H1 (cell line): ENCODE measurements at regions not wholly inside any gene's neighbourhood (a gene's known extent, or its start where the extent isn't known, plus 50 kb on each side); places are given as distances from the start of the nearest gene placed in this dataset.

Experiments used
- CTCF ChIA-PET: fragments of 300-600 bp; sonication (Branson Sonifier 250); formaldehyde crosslinking; loops from one replicate; lab custom pipeline; 2021; ENCODE audit not compliant: partially characterized antibody; lab: Charles Lee
- POLR2A ChIA-PET: fragments of 300-600 bp; sonication (Branson Sonifier 250); formaldehyde crosslinking; loops from one replicate; lab custom pipeline; 2021; ENCODE audit warnings: inconsistent platforms; ENCODE audit not compliant: partially characterized antibody; lab: Charles Lee
- DNase-seq, 2 experiments: peaks; one replicate each; pipeline versions ENCODE4 v3.0.0 to v3.0.0-alpha.2; 2010 to 2022; ENCODE audit warnings: low spot score in 2 of 2, low read depth in 1 of 2, mixed read lengths in 1 of 2
- FAIRE-seq: peaks from 2 replicates; lab custom pipeline; 2011; peaks lifted over from hg19 to GRCh38; lab: Jason Lieb, UNC
- H2AFZ ChIP-seq: 2 replicates; pipeline ENCODE4 v1.8.1; 2012; ENCODE audit warnings: low read length, inconsistent platforms
- H2AK5ac ChIP-seq: 2 replicates; pipeline ENCODE4 v1.6.1; 2013; ENCODE audit warnings: low read depth, low read length
- H2BK120ac ChIP-seq: replicated peaks from 2 replicates; pipeline ENCODE3; 2013; ENCODE audit warnings: low read depth, low read length, inconsistent platforms
- H2BK12ac ChIP-seq: 2 replicates; pipeline ENCODE4 v1.6.1; 2013; ENCODE audit warnings: low read depth, low read length
- H2BK15ac ChIP-seq: 2 replicates; pipeline ENCODE4 v1.6.1; 2013; ENCODE audit warnings: low read length
- H2BK20ac ChIP-seq: 2 replicates; pipeline ENCODE4 v1.6.1; 2013; ENCODE audit warnings: low read length
- H2BK5ac ChIP-seq: 2 replicates; pipeline ENCODE4 v1.6.1; 2013; ENCODE audit warnings: low read depth, low read length
- H3K14ac ChIP-seq: 2 replicates; pipeline ENCODE4 v1.6.1; 2013; ENCODE audit warnings: inconsistent platforms; ENCODE audit not compliant: insufficient read length
- H3K18ac ChIP-seq: 2 replicates; pipeline ENCODE4 v1.6.1; 2013; ENCODE audit warnings: low read length; ENCODE audit errors: extremely low read depth
- H3K23ac ChIP-seq: 2 replicates; pipeline ENCODE4 v1.6.1; 2013; ENCODE audit warnings: inconsistent platforms; ENCODE audit not compliant: insufficient read length
- H3K23me2 ChIP-seq: 2 replicates; pipeline ENCODE4 v1.6.1; 2013; ENCODE audit warnings: low read depth, low read length
- H3K27ac ChIP-seq: 2 replicates; pipeline ENCODE4 v1.6.1; 2011; ENCODE audit warnings: low read depth, low read length, inconsistent platforms
- H3K27me3 ChIP-seq, 4 experiments: replicated peaks in 1 of 4; 1 replicate in 1 of 4; 2 replicates in 3 of 4; pipeline versions ENCODE4 v1.6.1 to v1.8.1; 2011 to 2013; ENCODE audit warnings: low read length in 3 of 4, mild to moderate bottlenecking in 3 of 4, inconsistent platforms in 2 of 4, mixed read lengths in 2 of 4, moderate library complexity in 1 of 4; ENCODE audit not compliant: control insufficient read depth in 3 of 4, insufficient read depth in 3 of 4; ENCODE audit errors: extremely low read depth in 1 of 4
- H3K36me3 ChIP-seq, 4 experiments: 2 replicates each; pipeline versions ENCODE4 v1.6.1 to v1.8.1; 2011 to 2013; ENCODE audit warnings: mild to moderate bottlenecking in 4 of 4, low read length in 3 of 4, moderate library complexity in 2 of 4, control low read depth in 1 of 4, inconsistent platforms in 1 of 4; ENCODE audit not compliant: insufficient read depth in 4 of 4, control insufficient read depth in 2 of 4
- H3K4ac ChIP-seq: replicated peaks from 2 replicates; pipeline ENCODE3; 2013; ENCODE audit warnings: low read length, low read depth, mixed read lengths, inconsistent platforms; ENCODE audit not compliant: insufficient read length
- H3K4me1 ChIP-seq, 4 experiments: replicated peaks in 1 of 4; 1 replicate in 1 of 4; 2 replicates in 3 of 4; pipeline versions ENCODE4 v1.6.1 to v1.8.1; 2011 to 2013; ENCODE audit warnings: low read length in 3 of 4, inconsistent platforms in 2 of 4, mixed read lengths in 1 of 4; ENCODE audit not compliant: insufficient read depth in 4 of 4, control insufficient read depth in 3 of 4
- H3K4me2 ChIP-seq, 2 experiments: 2 replicates each; pipeline versions ENCODE4 v1.6.1 to v1.8.1; 2011 to 2013; ENCODE audit warnings: low read depth in 2 of 2, low read length in 2 of 2, control low read depth in 1 of 2, inconsistent platforms in 1 of 2, mild to moderate bottlenecking in 1 of 2; ENCODE audit not compliant: insufficient read depth in 1 of 2
- H3K4me3 ChIP-seq, 4 experiments: fragments of 200-600, 300-600 bp in 1 of 4; sonication (generic), shearing (Covaris generic), sonication (Bioruptor Twin) in 1 of 4; 2 replicates each; pipeline versions ENCODE4 v1.5.1 to v1.8.1; 2011 to 2016; ENCODE audit warnings: low read length in 4 of 4, low read depth in 3 of 4, control low read depth in 2 of 4, inconsistent platforms in 2 of 4, mild to moderate bottlenecking in 2 of 4, mixed read lengths in 1 of 4, moderate library complexity in 1 of 4; ENCODE audit not compliant: insufficient read depth in 2 of 4; ENCODE audit errors: extremely low read depth in 1 of 4
- H3K56ac ChIP-seq: replicated peaks from 2 replicates; pipeline ENCODE3; 2013; ENCODE audit warnings: low read depth, mild to moderate bottlenecking, mixed read lengths, low read length, inconsistent platforms; ENCODE audit not compliant: insufficient read length
- H3K79me1 ChIP-seq: 2 replicates; pipeline ENCODE4 v1.6.1; 2013; ENCODE audit warnings: low read depth, low read length, control low read depth
- H3K79me2 ChIP-seq, 2 experiments: 2 replicates each; pipeline versions ENCODE4 v1.6.1 to v1.8.1; 2012 to 2013; ENCODE audit warnings: low read length in 2 of 2, mild to moderate bottlenecking in 2 of 2, inconsistent platforms in 1 of 2; ENCODE audit not compliant: insufficient read depth in 2 of 2, control insufficient read depth in 1 of 2
- H3K9ac ChIP-seq, 4 experiments: replicated peaks in 1 of 4; 1 replicate in 1 of 4; 2 replicates in 3 of 4; pipeline versions ENCODE4 v1.6.1 to v1.8.1; 2011 to 2013; ENCODE audit warnings: low read depth in 3 of 4, low read length in 3 of 4, control low read depth in 2 of 4, mild to moderate bottlenecking in 2 of 4, moderate library complexity in 2 of 4, inconsistent platforms in 1 of 4; ENCODE audit errors: extremely low read depth in 1 of 4
- H3K9me3 ChIP-seq, 2 experiments: 2 replicates each; pipeline versions ENCODE4 v1.6.1 to v1.8.1; 2012 to 2013; ENCODE audit warnings: mild to moderate bottlenecking in 2 of 2, moderate library complexity in 2 of 2, control low read depth in 1 of 2, inconsistent platforms in 1 of 2, low read depth in 1 of 2, low read length in 1 of 2, mixed read lengths in 1 of 2; ENCODE audit not compliant: insufficient read depth in 2 of 2
- H4K20me1 ChIP-seq, 2 experiments: replicated peaks in 1 of 2; 2 replicates each; pipeline versions ENCODE3 to v1.8.1; 2011 to 2013; ENCODE audit warnings: inconsistent platforms in 2 of 2, low read length in 2 of 2, mild to moderate bottlenecking in 1 of 2; ENCODE audit not compliant: insufficient read depth in 2 of 2, control insufficient read depth in 1 of 2
- H4K5ac ChIP-seq: 2 replicates; pipeline ENCODE4 v1.6.1; 2013; ENCODE audit warnings: low read length, low read depth, mixed read lengths, inconsistent platforms; ENCODE audit not compliant: insufficient read length
- H4K8ac ChIP-seq: 2 replicates; pipeline ENCODE4 v1.8.0; 2013; ENCODE audit warnings: mild to moderate bottlenecking, moderate library complexity, low read length, inconsistent platforms; ENCODE audit not compliant: insufficient read depth; ENCODE audit errors: extremely low read depth
- H4K91ac ChIP-seq: replicated peaks from 2 replicates; pipeline ENCODE3; 2013; ENCODE audit warnings: low read length, mixed read lengths, inconsistent platforms; ENCODE audit not compliant: insufficient read length
- ASH2L ChIP-seq: fragments of 200-600, 300-600 bp; sonication (generic); IDR thresholded peaks from one replicate; pipeline ENCODE4 v1.7.1; 2017; ENCODE audit warnings: low read length
- BCL11A ChIP-seq, 2 experiments: IDR thresholded peaks; one replicate each; pipeline ENCODE4 v1.6.1; 2011; ENCODE audit warnings: low read depth in 2 of 2, low read length in 2 of 2, mild to moderate bottlenecking in 2 of 2
- CBX5 ChIP-seq: fragments of 300-800, 300-1000 bp; sonication (generic); IDR thresholded peaks from 2 replicates; pipeline ENCODE4 v1.7.1; 2016; ENCODE audit warnings: antibody characterized with exemption, low read length, low read depth
- CHD2 ChIP-seq: IDR thresholded peaks from 2 replicates; pipeline ENCODE4 v1.6.1; 2012; ENCODE audit warnings: low read length, improper control_type of control experiment
- HDAC2 ChIP-seq, 2 experiments: fragments of 300-600 bp in 1 of 2; sonication (generic) in 1 of 2; IDR thresholded peaks; 2 replicates each; pipeline ENCODE4 v1.6.1; 2011 to 2012; ENCODE audit warnings: low read depth in 2 of 2, low read length in 2 of 2, mild to moderate bottlenecking in 2 of 2, moderate library complexity in 2 of 2, borderline replicate concordance in 1 of 2, inconsistent platforms in 1 of 2
- JUN ChIP-seq: IDR thresholded peaks from 2 replicates; pipeline ENCODE4 v1.6.1; 2011; ENCODE audit warnings: low read depth, mild to moderate bottlenecking, improper control_type of control experiment, low read length
- KDM5A ChIP-seq: fragments of 200-600 bp; IDR thresholded peaks from 2 replicates; pipeline ENCODE4 v1.7.1; 2012; ENCODE audit warnings: mild to moderate bottlenecking, low read length, inconsistent platforms, mixed read lengths
- PHF8 ChIP-seq: fragments of 200-600 bp; sonication (generic); conservative IDR thresholded peaks from 2 replicates; pipeline ENCODE4 v1.7.1; 2012; ENCODE audit warnings: low read depth, mild to moderate bottlenecking, inconsistent platforms, low read length, moderate library complexity
- POLR2A ChIP-seq, 2 experiments: IDR thresholded peaks; 1 replicate in 1 of 2; 2 replicates in 1 of 2; pipeline ENCODE4 v1.6.1; 2011; ENCODE audit warnings: low read depth in 2 of 2, low read length in 2 of 2, mild to moderate bottlenecking in 2 of 2; ENCODE audit errors: control extremely low read depth in 1 of 2
- POLR2AphosphoS5 ChIP-seq: IDR thresholded peaks from 2 replicates; pipeline ENCODE4 v1.6.1; 2011; ENCODE audit warnings: low read depth, low read length
- RAD21 ChIP-seq, 2 experiments: IDR thresholded peaks in 1 of 2; conservative IDR thresholded peaks in 1 of 2; 2 replicates each; pipeline ENCODE4 v1.6.1; 2011; ENCODE audit warnings: low read depth in 2 of 2, low read length in 2 of 2, improper control_type of control experiment in 1 of 2, inconsistent platforms in 1 of 2, mild to moderate bottlenecking in 1 of 2, moderate library complexity in 1 of 2
- SP1 ChIP-seq: IDR thresholded peaks from 2 replicates; pipeline ENCODE4 v1.6.1; 2011; ENCODE audit warnings: low read depth, low read length
- SP2 ChIP-seq: IDR thresholded peaks from 2 replicates; pipeline ENCODE4 v1.6.1; 2012; ENCODE audit warnings: mild to moderate bottlenecking, low read length, inconsistent platforms
- SRF ChIP-seq: IDR thresholded peaks from 2 replicates; pipeline ENCODE4 v1.6.1; 2011; ENCODE audit warnings: mild to moderate bottlenecking, low read depth, low read length, moderate library complexity
- TAF1 ChIP-seq: IDR thresholded peaks from 2 replicates; pipeline ENCODE4 v1.6.1; 2011; ENCODE audit warnings: mild to moderate bottlenecking, low read depth, low read length
- TCF12 ChIP-seq: IDR thresholded peaks from 2 replicates; pipeline ENCODE4 v1.6.1; 2011; ENCODE audit warnings: low read depth, mild to moderate bottlenecking, low read length
- WGBS, 2 experiments: shearing (Covaris generic) in 1 of 2; methylation state at CpG; one replicate each; pipeline versions ENCODE4 v1.1.6 to v1.1.7; 2013 to 2015; ENCODE audit warnings: low lambda C conversion rate in 2 of 2, mixed read lengths in 2 of 2, inconsistent platforms in 1 of 2, low coverage in 1 of 2, missing lambda C conversion rate in 1 of 2; ENCODE audit not compliant: insufficient replicate concordance in 2 of 2, insufficient coverage in 1 of 2, insufficient read length in 1 of 2; ENCODE audit errors: extremely low coverage in 1 of 2, missing lambda C conversion rate in 1 of 2; 5-methylcytosine and 5-hydroxymethylcytosine counted together

DNA sequence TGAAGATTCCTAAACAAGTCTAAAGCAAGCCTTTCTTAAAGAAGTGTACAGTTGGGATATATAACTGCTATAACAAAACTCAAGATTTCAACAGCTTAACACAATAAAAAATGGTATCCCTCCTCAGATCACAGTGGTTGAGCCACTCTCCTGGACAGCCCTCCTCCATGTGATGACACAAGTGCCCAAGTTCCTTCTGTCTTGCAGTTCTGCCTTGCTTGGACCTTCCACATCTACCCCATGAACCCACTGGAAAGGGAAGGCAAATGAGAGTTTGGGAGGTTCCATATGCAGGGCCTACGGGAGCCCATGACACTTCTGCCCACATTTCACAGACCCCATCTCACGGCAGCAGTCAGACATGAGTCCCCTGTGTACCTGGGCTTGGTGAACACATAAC is 659.2 kb downstream of the UQCRFS1 start:
- H4K91ac ChIP-seq = no peak overlapping the region
- no peak overlapping the region for H2AK5ac ChIP-seq
- H3K36me3 ChIP-seq = no peaks in the 10 kb centered on the region; a peak in 1 of 8 replicates
- no peak overlapping the region for H4K5ac ChIP-seq
- H2BK12ac ChIP-seq = no peak overlapping the region
- DNase-seq (no peak), FAIRE-seq (no peak)
- H3K9me3 ChIP-seq = no peaks in the 10 kb centered on the region
- no peak overlapping the region for H4K8ac ChIP-seq
- H2BK5ac ChIP-seq = no peak overlapping the region
- H3K14ac ChIP-seq = no peak overlapping the region
- H2AFZ ChIP-seq = no peak overlapping the region
- no peaks in the 10 kb centered on the region for H3K79me1 ChIP-seq
- no peak overlapping the region for H3K4me2 ChIP-seq
- H3K23me2 ChIP-seq = no peaks in the 10 kb centered on the region
- no peaks in the 10 kb centered on the region for H3K27me3 ChIP-seq
- no peak overlapping the region for H3K9ac ChIP-seq
- H3K18ac ChIP-seq = no peak overlapping the region
- no peak overlapping the region for H2BK15ac ChIP-seq
- ChIA-PET POLR2A (no interaction called here), CTCF (interaction anchor here (1.0 to 1.7 kb wide), 2 partner anchors 10 to 80 kb away, joined by 4 to 5 read pairs; no protein-coding TSS in a partner anchor)
- H2BK20ac ChIP-seq = no peak overlapping the region
- WGBS, 2 experiments = 100% methylated on average over 2 of the region's 2 CpGs; no CpG with 5 or more reads in 1 of the 2 experiments
- H3K79me2 ChIP-seq = no peaks in the 10 kb centered on the region
- H3K56ac ChIP-seq = no peak overlapping the region
- H2BK120ac ChIP-seq = no peak overlapping the region
- no peaks in the 10 kb centered on the region for H3K4me1 ChIP-seq
- H3K23ac ChIP-seq = no peak overlapping the region
- no peaks in the 10 kb centered on the region for H4K20me1 ChIP-seq
- H3K27ac ChIP-seq = no peak overlapping the region
- no peak overlapping the region for H3K4ac ChIP-seq
- TF ChIP-seq SRF = no peak
- TF ChIP-seq CBX5 = no peak
- no peak for TF ChIP-seq TAF1
- TF ChIP-seq PHF8 = no peak
- no peak for TF ChIP-seq JUN
- no peak for TF ChIP-seq POLR2A (IDR thresholded peaks at IDR 0.05; ENCODE audit: control extremely low read depth in 1 of 2, low read depth in 2 of 2, low read length in 2 of 2)
- TF ChIP-seq RAD21 (IDR thresholded peaks at IDR 0.05 in 1 of 2, conservative IDR thresholded peaks at IDR 0.05 in 1 of 2; ENCODE audit: low read depth in 2 of 2, low read length in 2 of 2) = no peak
- no peak for TF ChIP-seq HDAC2 (IDR thresholded peaks at IDR 0.05; ENCODE audit: borderline replicate concordance in 1 of 2, low read depth in 2 of 2, low read length in 2 of 2)
- TF ChIP-seq SP1 = no peak
- no peak for TF ChIP-seq ASH2L
- no peak for TF ChIP-seq BCL11A (IDR thresholded peaks at IDR 0.05; ENCODE audit: low read depth in 2 of 2, low read length in 2 of 2)
- TF ChIP-seq KDM5A = no peak
- TF ChIP-seq POLR2AphosphoS5 = no peak
- no peak for TF ChIP-seq TCF12
- TF ChIP-seq SP2 = no peak
- TF ChIP-seq CHD2 = no peak
- no peak overlapping the region for H3K4me3 ChIP-seq
